Colonic mucosa (tissue), 4 donors: ENCODE measurements at regions not wholly inside any gene's neighbourhood (a gene's known extent, or its start where the extent isn't known, plus 50 kb on each side); places are given as distances from the start of the nearest gene placed in this dataset.

Experiments
- DNase-seq: peaks from one replicate; pipeline ENCODE4 v3.0.0-alpha.2; 2020
- H3K27ac ChIP-seq: fragments of 200-600 bp; one replicate; pipeline ENCODE4 v1.8.0; 2021
- H3K27me3 ChIP-seq: fragments of 200-600 bp; one replicate; pipeline ENCODE4 v1.8.0; 2021
- H3K36me3 ChIP-seq: fragments of 200-600 bp; one replicate; pipeline ENCODE4 v1.8.0; 2021
- H3K4me1 ChIP-seq: fragments of 200-600 bp; one replicate; pipeline ENCODE4 v1.8.0; 2021; ENCODE audit warnings: mild to moderate bottlenecking
- H3K4me3 ChIP-seq: fragments of 200-600 bp; one replicate; pipeline ENCODE4 v1.8.0; 2021
- H3K9ac ChIP-seq, 2 donors: one replicate each; pipeline ENCODE4 v1.7.0; 2013; ENCODE audit warnings: control low read depth in 2 of 2, low read depth in 2 of 2, low read length in 2 of 2
- H3K9me3 ChIP-seq: fragments of 200-600 bp; one replicate; pipeline ENCODE4 v1.8.0; 2021
- CTCF ChIP-seq: fragments of 200-600 bp; IDR thresholded peaks from one replicate; pipeline ENCODE4 v1.8.0; 2022; ENCODE audit warnings: antibody characterized with exemption, mild to moderate bottlenecking
- intact Hi-C: fragments of 100-400 bp; cut with DNase I; formaldehyde crosslinking; loops from one replicate; pipeline ENCODE4 v1.14.1; 2022
- donor health status: healthy.
- donor health status: DM: no; HTN: no; CAD: no.
- donor health status: DM: no; HTN: no; CAD: no.

- no peak for DNase-seq
- H3K36me3 ChIP-seq, result no peaks in the 10 kb centered on the region
- no peaks in the 10 kb centered on the region for H3K9me3 ChIP-seq
- no peak overlapping the region for H3K9ac ChIP-seq
- intact Hi-C loops, result no loop called here
- no peaks in the 10 kb centered on the region for H3K4me1 ChIP-seq
- no peak for TF ChIP-seq CTCF
- H3K27ac ChIP-seq, result no peak overlapping the region
- H3K27me3 ChIP-seq, result no peaks in the 10 kb centered on the region
- H3K4me3 ChIP-seq, result no peak overlapping the region
These were observed 583.0 kb upstream of the ATXN8OS start for GRCh38 chr13:69524459-69525150.

- Histone ChIP-seq H3K27me3 (no peaks in the 10 kb centered on the region), H3K4me3 (no peak overlapping the region), H3K4me1 (no peaks in the 10 kb centered on the region), H3K27ac (no peak overlapping the region), H3K9ac (no peak overlapping the region), H3K36me3 (no peaks in the 10 kb centered on the region), H3K9me3 (no peaks in the 10 kb centered on the region)
- no peak for DNase-seq
- intact Hi-C loops, result no loop called here
- TF ChIP-seq CTCF, result no peak
These were observed 610.6 kb upstream of the ATXN8OS start for GRCh38 chr13:69496981-69497380.

GRCh38 chr13:69495096-69495495 is 612.5 kb upstream of the ATXN8OS start:
- H3K4me3 ChIP-seq, result no peak overlapping the region
- no peak for DNase-seq
- no peak overlapping the region for H3K27ac ChIP-seq
- no peak overlapping the region for H3K9ac ChIP-seq
- TF ChIP-seq CTCF, result no peak
- H3K36me3 ChIP-seq, result no peaks in the 10 kb centered on the region
- H3K4me1 ChIP-seq, result no peaks in the 10 kb centered on the region
- intact Hi-C loops, result no loop called here
- H3K9me3 ChIP-seq, result no peaks in the 10 kb centered on the region
- H3K27me3 ChIP-seq, result no peaks in the 10 kb centered on the region

- Histone ChIP-seq H3K9ac (no peak overlapping the region), H3K27me3 (no peaks in the 10 kb centered on the region), H3K4me3 (no peak overlapping the region), H3K4me1 (no peaks in the 10 kb centered on the region), H3K27ac (no peak overlapping the region), H3K9me3 (no peaks in the 10 kb centered on the region), H3K36me3 (no peaks in the 10 kb centered on the region)
- TF ChIP-seq CTCF, result no peak
- intact Hi-C loops, result no loop called here
- no peak for DNase-seq
These were observed 620.0 kb upstream of the ATXN8OS start for GRCh38 chr13:69487576-69487975.

- no peak overlapping the region for H3K9ac ChIP-seq
- no peaks in the 10 kb centered on the region for H3K36me3 ChIP-seq
These were observed 621.5 kb upstream of the ATXN8OS start for GRCh38 chr13:69485991-69486592.

More at GRCh38 chr13:69485991-69486592, 621.5 kb upstream of the ATXN8OS start:
- Histone ChIP-seq H3K27me3 (no peaks in the 10 kb centered on the region), H3K27ac (no peak overlapping the region), H3K9me3 (no peaks in the 10 kb centered on the region), H3K4me3 (no peak overlapping the region), H3K4me1 (no peaks in the 10 kb centered on the region)
- no peak for TF ChIP-seq CTCF
- intact Hi-C loops, result no loop called here
- no peak for DNase-seq
